ENCODE measurements at regions not wholly inside any gene's neighbourhood (a gene's known extent, or its start where the extent isn't known, plus 50 kb on each side); places are given as distances from the start of the nearest gene placed in this dataset.
"Not testable (repeated sequence)": the region's sequence is repeated elsewhere in the genome, so short reads cannot be mapped to it uniquely, and the experiment has no call there.

GRCh38 chr14:106410229-106410628 lies 883.8 kb downstream of the TMEM121 start:
- not testable (repeated sequence) for DNase-seq (ENCODE audit: low spot score)

- no peak for DNase-seq (ENCODE audit: low spot score)
These were observed 888.1 kb downstream of the TMEM121 start for GRCh38 chr14:106414464-106414863.

- peak; percentile 27 for DNase-seq (ENCODE audit: low spot score)
These were observed 891.1 kb downstream of the TMEM121 start for GRCh38 chr14:106417224-106418049.

DNA sequence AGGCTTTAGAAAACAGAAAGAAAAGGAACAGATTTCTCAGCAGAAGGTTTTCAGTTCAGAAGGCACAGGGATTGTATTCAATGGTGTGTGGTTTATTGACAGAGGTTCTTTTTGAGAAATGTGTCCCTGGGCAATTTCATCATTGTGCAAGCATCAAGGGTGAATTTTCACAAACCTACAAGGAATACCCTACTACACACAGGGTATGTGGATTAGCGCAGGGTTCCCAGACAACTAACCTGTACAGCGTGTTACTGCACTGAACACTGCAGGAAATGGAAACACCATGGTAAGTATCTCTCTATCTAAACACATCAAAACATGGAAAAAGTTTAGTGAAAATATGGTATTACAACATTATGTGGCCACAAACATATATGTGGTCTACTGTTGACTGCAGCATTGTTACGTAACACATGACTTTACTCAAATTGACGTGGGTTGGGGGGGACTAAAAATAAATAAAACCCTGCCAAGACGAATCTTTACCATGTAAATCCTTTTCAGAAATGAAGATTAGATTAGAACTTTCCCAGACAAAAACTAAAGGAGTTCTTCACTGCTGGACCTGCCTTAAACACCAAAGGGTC lies 893.1 kb downstream of the TMEM121 start:
- no peak for DNase-seq (ENCODE audit: low spot score)

- not testable (repeated sequence) for DNase-seq (ENCODE audit: low spot score)
These were observed 895.1 kb downstream of the TMEM121 start for GRCh38 chr14:106421431-106422033.

GRCh38 chr14:106422066-106422465 lies 895.7 kb downstream of the TMEM121 start:
- no peak for DNase-seq (ENCODE audit: low spot score)

DNA sequence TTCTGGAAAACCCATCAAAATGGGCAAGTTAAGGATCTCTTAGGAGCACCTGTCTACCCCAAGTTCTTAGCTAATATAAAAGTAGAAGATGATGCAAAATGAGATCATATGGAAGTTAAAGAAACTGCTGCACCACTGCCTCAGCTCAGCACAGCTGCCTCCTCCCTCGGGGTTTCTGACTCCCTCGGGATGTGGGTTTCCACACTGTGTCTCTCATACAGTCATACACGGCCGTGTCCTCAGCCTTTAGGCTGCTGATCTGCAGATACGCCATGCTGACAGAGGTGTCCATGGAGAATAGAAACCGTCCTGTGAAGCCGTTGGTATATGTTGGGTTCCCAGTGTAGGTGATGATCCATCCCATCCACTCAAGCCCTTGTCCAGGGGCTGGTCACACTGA lies 898.8 kb downstream of the TMEM121 start:
- DNase-seq (ENCODE audit: low spot score): not testable (repeated sequence)

DNA sequence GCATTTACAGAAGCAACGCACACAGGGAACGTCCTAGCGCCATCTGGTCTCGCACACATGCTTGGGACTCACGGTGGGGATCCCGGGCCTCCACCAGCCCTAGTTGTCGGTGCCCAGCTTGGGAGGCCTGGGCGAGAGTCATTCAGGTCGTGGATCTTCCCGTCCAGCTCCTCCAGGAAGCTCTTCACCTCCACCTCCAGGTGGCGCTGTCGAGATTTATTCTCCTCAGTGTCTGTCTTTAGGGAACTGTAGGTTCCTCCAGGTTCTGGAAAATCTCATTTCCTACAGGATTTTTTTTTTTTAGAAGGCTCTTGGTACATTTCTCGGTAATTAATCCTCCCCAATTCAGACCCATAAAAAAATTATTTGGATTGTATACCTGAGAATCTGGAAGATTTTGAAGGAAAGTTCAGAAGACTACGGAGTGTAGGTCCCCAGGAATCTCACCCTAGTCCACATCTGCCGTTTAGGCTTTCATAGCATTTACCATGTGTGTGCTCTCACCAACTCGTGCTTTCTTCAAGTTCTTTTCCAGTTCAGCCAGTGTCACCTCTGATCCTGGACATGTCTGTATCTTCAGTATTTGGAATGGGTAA lies 910.0 kb downstream of the TMEM121 start:
- peak; percentile 19 for DNase-seq (ENCODE audit: low spot score)

GRCh38 chr14:106442857-106443256 lies 916.5 kb downstream of the TMEM121 start:
- no peak for DNase-seq (ENCODE audit: low spot score)

DNA sequence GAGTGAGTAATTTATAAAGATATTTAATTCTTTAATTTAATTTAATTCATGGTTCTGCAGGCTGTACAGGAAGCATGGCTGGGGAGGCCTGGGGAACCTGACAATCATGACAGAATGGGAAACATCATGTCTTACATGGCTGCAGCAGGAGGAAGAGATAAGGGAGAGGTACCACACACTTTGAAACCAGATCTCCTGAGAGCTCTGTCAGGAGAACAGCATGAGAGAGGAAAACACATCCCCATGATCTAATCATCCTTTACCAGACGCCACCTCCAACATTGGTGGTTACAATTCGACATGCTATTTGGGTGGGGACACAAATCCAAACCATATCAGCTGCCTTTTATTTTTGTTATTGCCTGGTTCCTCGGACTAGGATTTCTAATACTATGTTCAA lies 928.6 kb downstream of the TMEM121 start:
- no peak for DNase-seq (ENCODE audit: low spot score)

GRCh38 chr14:106459971-106460730 lies 933.8 kb downstream of the TMEM121 start:
- DNase-seq (ENCODE audit: low spot score): no peak

GRCh38 chr14:106460916-106461315 lies 934.5 kb downstream of the TMEM121 start:
- no peak for DNase-seq (ENCODE audit: low spot score)

GRCh38 chr14:106466483-106466882 lies 940.1 kb downstream of the TMEM121 start:
- DNase-seq (ENCODE audit: low spot score): not testable (repeated sequence)

GRCh38 chr14:106468869-106469268 lies 942.5 kb downstream of the TMEM121 start:
- not testable (repeated sequence) for DNase-seq (ENCODE audit: low spot score)

GRCh38 chr14:106470028-106470427 lies 943.6 kb downstream of the TMEM121 start:
- DNase-seq (ENCODE audit: low spot score): not testable (repeated sequence)

DNA sequence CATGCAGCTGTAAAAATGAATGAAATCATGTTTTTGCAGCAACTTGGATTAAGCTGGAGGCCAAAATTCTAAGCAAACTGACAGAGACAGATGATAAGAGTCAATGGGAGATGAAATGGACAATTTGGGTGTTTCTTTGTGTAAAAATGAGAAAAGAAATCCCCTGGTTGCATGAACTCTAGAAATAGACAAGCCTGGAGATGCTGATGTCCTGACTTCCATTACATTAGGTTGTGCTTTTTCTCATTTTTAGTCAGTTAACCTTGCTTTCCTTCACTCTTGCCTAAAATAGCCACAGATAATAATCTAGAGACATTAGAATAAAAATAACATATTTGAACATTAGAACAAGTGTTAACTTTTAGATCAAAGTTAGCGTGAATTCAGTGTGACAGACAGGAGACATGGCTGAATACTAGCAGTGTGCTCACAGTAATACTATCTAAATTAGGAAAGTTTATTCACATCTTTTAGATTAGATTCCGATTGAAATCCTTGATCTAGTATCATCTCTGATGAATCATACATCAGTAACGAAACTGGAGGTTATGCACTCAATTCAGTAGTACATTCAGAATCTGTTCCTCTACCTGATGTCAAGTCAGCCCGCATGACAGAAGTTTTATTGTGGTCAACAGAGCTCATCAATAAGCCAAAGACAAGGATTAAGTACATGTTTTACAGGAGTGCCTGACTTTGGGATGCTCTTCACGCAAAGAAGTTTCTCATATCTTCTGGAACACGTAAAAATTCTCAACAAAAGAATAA lies 948.1 kb downstream of the TMEM121 start:
- not testable (repeated sequence) for DNase-seq (ENCODE audit: low spot score)

GRCh38 chr14:106475214-106475613 lies 948.8 kb downstream of the TMEM121 start:
- DNase-seq (ENCODE audit: low spot score): not testable (repeated sequence)

DNA sequence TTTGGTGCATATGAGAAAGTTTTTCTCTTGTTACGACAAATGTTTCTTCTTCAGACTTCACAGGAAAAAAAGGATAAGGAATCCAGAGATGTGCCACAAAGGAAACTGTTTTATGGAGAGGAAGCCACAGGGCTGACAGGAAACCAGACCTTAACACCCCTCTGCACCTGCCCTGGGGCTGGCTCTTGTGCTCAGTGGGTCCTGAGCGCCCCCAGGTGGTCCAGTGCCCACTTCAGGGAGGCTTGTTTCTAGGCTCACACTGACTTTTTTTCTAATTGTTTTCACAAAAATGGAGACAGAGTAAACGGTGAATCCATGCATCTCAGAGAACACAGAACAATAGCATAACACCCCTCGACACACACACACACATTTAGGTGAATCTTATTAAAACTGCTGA lies 951.2 kb downstream of the TMEM121 start:
- not testable (repeated sequence) for DNase-seq (ENCODE audit: low spot score)

DNA sequence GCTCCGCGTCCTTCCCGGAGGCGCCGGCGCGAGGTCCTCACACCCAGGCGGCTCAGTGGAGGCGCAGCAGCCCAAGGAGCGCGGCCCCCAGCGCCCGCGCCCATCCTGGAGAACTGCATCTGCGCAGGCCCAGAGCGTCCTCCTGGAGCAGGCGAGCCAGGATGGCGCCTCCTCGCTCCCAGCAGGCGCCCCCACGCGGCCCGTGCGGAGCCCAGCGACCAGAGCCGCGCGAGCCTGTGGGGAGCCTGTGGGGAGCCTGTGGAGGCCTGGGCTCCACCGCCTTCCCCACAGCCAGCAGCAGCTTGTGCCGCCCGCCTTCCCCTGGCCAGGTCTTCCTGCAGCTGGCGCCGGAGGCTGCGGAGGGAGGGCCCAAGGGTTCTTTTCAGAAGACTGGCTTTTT lies 953.9 kb downstream of the TMEM121 start:
- not testable (repeated sequence) for DNase-seq (ENCODE audit: low spot score)

DNA sequence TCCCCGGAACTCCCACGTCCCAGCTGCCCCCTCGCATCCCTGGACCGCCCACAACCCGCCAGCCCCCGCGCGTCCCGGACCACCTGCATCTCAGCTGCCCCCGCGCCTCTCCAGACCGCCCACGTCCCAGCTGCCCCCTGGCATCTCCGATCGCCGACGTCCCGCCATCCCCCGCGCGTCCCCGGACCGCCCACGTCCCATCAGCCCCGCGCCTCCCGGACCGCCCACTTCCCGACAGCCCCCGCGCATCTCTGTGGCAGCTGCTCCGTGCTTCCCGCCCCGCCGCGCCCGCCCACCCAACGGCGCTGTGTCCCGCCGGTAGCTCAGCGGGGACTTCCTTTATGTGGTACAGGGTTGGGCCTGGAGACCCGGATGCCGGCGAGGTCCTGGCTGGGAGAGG lies 955.8 kb downstream of the TMEM121 start:
- not testable (repeated sequence) for DNase-seq (ENCODE audit: low spot score)

GRCh38 chr14:106487600-106487999 lies 961.2 kb downstream of the TMEM121 start:
- no peak for DNase-seq (ENCODE audit: low spot score)
